Fibroblast of lung (primary cell): ENCODE measurements at regions not wholly inside any gene's neighbourhood (a gene's known extent, or its start where the extent isn't known, plus 50 kb on each side); places are given as distances from the start of the nearest gene placed in this dataset.

Experiments
- EZH2 ChIP-seq: IDR thresholded peaks from 2 replicates; pipeline ENCODE4 v1.5.1; 2012; ENCODE audit warnings: low read length, control low read depth, mild to moderate bottlenecking; ENCODE audit errors: missing control alignments
- TF ChIP-seq, protein P1 (sequence below), 2 donors: IDR thresholded peaks in 1 of 2; conservative IDR thresholded peaks in 1 of 2; 1 replicate in 1 of 2; 2 replicates in 1 of 2; pipeline ENCODE4 v1.5.1; 2011 to 2012; ENCODE audit warnings: low read length in 2 of 2, control low read depth in 1 of 2, inconsistent platforms in 1 of 2, low read depth in 1 of 2, mild to moderate bottlenecking in 1 of 2

DNA sequence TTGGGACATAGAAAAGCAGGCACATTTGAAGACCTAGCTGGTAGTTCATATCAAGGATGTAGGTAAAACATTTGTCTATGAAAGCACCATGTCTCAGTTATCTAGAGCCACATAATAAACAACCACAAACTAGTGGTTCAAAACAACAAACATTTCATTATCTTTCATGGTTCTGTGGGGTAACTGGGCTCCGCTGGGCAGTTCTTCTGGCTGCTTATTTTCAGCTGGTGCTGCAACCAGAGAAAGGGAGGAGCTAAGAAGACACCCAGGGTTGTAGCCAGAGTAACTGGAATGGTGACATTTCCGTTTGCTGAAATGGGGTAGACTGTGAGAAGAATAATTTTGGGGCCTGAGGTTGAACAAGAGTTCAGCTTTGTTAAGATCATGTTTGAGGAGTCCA is 145.7 kb upstream of the SULF2 start:
- TF ChIP-seq, protein P1, sequence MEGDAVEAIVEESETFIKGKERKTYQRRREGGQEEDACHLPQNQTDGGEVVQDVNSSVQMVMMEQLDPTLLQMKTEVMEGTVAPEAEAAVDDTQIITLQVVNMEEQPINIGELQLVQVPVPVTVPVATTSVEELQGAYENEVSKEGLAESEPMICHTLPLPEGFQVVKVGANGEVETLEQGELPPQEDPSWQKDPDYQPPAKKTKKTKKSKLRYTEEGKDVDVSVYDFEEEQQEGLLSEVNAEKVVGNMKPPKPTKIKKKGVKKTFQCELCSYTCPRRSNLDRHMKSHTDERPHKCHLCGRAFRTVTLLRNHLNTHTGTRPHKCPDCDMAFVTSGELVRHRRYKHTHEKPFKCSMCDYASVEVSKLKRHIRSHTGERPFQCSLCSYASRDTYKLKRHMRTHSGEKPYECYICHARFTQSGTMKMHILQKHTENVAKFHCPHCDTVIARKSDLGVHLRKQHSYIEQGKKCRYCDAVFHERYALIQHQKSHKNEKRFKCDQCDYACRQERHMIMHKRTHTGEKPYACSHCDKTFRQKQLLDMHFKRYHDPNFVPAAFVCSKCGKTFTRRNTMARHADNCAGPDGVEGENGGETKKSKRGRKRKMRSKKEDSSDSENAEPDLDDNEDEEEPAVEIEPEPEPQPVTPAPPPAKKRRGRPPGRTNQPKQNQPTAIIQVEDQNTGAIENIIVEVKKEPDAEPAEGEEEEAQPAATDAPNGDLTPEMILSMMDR (conservative IDR thresholded peaks at IDR 0.05 in 1 of 2, IDR thresholded peaks at IDR 0.05 in 1 of 2; ENCODE audit: low read depth in 1 of 2, low read length in 2 of 2), result no peak
- TF ChIP-seq EZH2, result no peak
